HL-60 (cell line): ENCODE measurements at regions not wholly inside any gene's neighbourhood (a gene's known extent, or its start where the extent isn't known, plus 50 kb on each side); places are given as distances from the start of the nearest gene placed in this dataset.

ENCODE experiments used
- CTCF ChIP-seq: IDR thresholded peaks from one replicate; pipeline ENCODE4 v1.5.1; 2011; ENCODE audit warnings: low read length, control low read depth, inconsistent platforms; ENCODE audit not compliant: insufficient read depth
- REST ChIP-seq: IDR thresholded peaks from 2 replicates; pipeline ENCODE4 v1.6.1; 2012; ENCODE audit warnings: low read depth; ENCODE audit not compliant: insufficient replicate concordance
- SPI1 ChIP-seq: IDR thresholded peaks from 2 replicates; pipeline ENCODE4 v1.6.1; 2012; ENCODE audit warnings: low read depth, mild to moderate bottlenecking, borderline replicate concordance

GRCh38 chr4:158997660-158998349 lies 105.1 kb upstream of the RAPGEF2 start:
- TF ChIP-seq CTCF, result no peak
- no peak for TF ChIP-seq SPI1
- TF ChIP-seq REST, result no peak
